AG08396 (cell line): ENCODE measurements at regions not wholly inside any gene's neighbourhood (a gene's known extent, or its start where the extent isn't known, plus 50 kb on each side); places are given as distances from the start of the nearest gene placed in this dataset.
A peak's percentile ranks its signal among the peaks of the same experiment; 100 is the strongest.

Source experiments
- DNase-seq: peaks from one replicate; pipeline ENCODE4 v3.0.0; 2012; ENCODE audit warnings: low spot score, mixed read lengths

GRCh38 chr5:73266176-73266738 is 93.3 kb downstream of the TMEM174 start:
- no peak for DNase-seq

GRCh38 chr5:73265641-73266040 is 92.6 kb downstream of the TMEM174 start:
- no peak for DNase-seq

DNA sequence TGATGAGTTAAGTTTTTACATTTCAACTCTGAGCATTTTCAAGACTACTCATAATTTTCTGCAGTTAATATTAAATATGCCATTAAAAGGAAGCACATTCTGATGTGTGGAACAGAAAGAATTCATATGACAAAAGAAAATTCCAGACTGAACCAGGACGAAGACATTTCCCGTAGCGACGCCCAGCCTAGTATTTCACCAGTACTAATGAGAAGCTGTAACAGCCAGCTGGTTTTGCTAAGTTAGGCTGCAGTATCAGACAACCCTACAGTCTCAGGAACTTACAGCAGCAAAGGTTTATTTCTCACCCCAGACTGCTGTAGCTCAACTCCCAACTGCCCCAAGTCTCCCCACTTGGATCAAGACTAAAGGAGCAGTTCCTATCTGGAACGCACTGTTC is 91.6 kb downstream of the TMEM174 start:
- no peak for DNase-seq

- DNase-seq: no peak
Observed at GRCh38 chr5:73263001-73263710, 90.2 kb downstream of the TMEM174 start.

DNA sequence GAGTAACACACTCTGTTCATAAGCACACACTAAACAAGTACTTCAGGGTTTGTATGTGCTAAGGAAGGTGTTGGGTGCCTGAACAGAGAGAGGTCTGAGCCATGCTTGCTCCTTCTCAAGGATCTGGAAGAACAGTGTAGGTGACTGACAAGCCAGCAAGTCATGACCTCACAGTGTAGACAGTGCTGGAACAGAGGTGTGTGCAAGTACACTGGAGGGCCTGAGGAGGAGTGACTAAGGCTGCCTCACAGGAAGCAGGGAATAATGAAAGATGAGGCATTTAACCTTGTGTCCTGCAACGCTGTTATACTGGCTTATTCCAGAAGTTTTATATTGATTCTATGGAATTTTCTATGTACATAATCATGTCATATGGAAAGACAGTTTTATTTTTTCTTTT is 83.9 kb downstream of the TMEM174 start:
- DNase-seq: no peak

DNA sequence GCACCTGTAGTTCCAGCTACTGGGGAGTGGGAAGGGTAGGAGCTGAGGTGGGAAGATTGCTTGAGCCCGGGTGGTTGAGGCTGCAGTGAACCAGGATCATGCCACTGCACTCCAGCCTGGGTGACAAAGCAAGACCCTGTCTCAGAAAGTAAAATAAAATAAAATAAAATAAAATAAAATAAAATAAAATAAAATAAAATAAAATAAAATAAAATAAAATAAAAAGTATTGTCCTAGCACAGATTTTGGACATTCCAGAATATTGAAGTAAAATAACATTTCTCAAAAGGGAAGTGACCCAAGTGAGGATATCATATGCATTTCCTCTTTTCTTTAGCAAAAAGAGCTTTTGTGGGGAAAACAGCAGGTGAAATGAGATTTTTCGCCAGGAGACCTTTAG is 83.5 kb downstream of the TMEM174 start:
- no peak for DNase-seq

- no peak for DNase-seq
Observed at GRCh38 chr5:73256012-73256411, 83.0 kb downstream of the TMEM174 start.

- DNase-seq: no peak
Observed at GRCh38 chr5:73254642-73255041, 81.6 kb downstream of the TMEM174 start.

- no peak for DNase-seq
Observed at GRCh38 chr5:73253047-73253660, 80.2 kb downstream of the TMEM174 start.

DNA sequence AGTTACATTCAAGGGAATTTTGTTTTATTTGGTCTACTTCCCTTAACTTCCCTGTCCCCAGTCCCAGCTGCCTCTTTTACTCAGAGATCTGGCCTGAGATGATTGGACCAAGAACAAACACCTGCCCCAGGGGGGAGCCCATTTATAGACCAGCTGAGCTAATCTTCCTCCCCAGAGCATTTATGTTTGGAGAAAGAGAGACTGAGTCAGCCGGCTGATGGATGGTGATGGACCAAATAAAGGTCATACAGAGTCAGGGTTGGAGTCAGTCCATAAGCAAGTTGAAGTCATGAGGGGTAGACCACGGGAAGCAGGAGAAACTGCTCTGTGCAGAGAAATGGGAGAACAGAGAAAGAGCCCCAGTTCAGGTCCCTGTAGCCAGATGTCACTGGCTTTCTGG is 77.7 kb downstream of the TMEM174 start:
- DNase-seq: no peak

DNA sequence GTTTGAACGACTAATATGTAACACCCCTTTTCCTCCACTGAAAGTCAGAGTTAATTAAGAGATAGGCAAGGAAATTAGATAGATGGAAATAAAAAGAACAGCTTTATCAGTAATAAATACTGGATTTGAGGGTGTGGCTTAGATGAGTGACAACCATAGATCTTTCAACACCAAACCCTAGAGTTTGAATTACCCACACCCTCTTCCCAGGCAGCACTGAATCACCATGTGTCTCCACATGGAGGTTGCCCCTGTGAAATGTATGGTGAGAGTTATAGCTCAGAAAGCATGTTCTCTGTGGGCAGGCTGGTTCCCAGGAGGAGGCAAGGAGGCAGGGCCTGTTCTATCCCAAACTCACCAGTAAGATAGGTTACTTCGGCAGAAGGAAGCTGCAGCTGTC is 69.7 kb downstream of the TMEM174 start:
- no peak for DNase-seq

- no peak for DNase-seq
Observed at GRCh38 chr5:73238873-73239272, 65.9 kb downstream of the TMEM174 start.

DNA sequence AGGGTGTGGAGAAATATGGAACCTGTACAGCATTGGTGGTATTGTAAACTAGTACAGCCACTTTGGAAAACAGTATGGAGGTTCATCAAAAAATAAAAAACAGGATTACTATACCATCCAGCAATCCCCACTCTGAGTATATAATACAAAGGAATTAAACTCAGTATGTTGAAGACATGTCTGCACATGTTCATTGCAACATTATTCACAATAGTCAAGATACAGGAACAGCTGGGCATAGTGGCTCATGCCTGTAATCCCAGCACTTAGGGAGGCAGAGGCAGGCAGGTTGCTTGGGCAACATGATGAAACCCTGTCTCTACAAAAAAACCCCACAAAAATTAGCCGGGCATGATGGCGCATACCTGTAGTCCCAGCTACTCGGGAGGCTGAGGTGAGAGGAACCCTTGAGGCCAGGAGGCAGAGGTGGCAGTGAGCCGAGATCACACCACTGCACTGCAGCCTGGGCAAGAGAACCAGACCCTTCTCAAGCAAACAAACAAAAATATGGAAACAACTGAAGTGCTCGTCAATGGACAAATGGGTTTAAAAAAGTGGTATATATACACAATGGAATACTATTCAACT is 63.6 kb downstream of the TMEM174 start:
- DNase-seq: no peak

- no peak for DNase-seq
Observed at GRCh38 chr5:73234204-73234555, 61.2 kb downstream of the TMEM174 start.

DNA sequence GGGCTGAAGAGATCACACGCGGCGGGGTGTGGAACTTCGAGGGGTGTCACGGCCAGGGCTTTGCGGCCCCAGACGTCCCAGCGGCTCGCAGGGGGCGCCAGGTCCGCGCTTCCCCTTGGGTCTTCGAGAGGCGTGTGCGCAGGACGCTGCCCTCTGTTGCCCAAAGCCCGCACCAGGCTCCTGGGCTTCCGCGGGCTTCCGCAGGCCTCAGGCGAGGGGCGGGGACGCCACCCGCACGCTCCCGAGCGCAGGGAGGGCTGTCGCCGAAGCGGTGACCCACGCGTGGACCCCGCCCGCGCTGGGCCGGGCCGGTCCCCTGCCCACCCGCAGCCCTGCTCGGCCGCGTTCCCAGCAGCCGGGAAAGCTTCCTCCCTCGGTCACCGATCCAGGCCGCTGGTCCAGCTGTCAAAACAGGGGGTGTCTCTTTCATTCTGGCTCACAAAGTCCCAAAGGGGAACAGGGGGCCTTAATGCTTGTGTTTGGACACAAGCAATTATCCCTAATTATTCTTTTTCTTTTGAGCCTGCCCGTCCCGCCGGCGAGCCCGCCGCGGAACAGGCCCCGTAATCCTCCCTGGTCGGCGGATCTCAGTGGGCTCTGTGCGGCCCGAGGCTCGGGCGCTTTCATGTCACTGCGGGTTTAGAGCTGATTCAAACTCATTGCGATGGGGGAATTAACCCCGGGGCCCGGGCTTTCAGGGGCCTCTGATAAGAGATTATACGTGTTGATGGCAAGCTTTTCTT is 60.6 kb downstream of the TMEM174 start:
- DNase-seq: peak; percentile 56

DNA sequence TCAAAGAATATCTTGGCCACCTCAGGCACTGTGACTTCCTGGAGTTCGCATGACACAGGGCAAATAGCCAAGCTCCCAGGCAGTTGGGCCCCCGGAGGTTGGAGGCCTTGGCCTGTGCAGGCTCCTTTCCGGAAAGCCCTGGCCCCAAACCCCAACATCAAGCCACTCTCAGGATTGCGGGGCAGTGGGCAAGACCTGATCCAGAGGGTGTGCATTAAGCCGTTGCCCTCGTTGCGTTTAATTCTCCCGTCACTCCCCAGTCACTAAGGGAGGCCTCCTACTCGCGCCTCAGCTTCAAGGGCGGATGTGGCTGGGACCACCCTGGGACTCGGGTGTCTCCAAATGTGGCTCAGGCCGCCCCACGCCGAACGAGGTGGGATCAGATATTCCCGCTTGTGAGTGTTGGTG is 60.1 kb downstream of the TMEM174 start:
- DNase-seq: no peak

- DNase-seq: no peak
Observed at GRCh38 chr5:73232266-73233041, 59.5 kb downstream of the TMEM174 start.

GRCh38 chr5:73231246-73231778 is 58.3 kb downstream of the TMEM174 start:
- DNase-seq: no peak

DNA sequence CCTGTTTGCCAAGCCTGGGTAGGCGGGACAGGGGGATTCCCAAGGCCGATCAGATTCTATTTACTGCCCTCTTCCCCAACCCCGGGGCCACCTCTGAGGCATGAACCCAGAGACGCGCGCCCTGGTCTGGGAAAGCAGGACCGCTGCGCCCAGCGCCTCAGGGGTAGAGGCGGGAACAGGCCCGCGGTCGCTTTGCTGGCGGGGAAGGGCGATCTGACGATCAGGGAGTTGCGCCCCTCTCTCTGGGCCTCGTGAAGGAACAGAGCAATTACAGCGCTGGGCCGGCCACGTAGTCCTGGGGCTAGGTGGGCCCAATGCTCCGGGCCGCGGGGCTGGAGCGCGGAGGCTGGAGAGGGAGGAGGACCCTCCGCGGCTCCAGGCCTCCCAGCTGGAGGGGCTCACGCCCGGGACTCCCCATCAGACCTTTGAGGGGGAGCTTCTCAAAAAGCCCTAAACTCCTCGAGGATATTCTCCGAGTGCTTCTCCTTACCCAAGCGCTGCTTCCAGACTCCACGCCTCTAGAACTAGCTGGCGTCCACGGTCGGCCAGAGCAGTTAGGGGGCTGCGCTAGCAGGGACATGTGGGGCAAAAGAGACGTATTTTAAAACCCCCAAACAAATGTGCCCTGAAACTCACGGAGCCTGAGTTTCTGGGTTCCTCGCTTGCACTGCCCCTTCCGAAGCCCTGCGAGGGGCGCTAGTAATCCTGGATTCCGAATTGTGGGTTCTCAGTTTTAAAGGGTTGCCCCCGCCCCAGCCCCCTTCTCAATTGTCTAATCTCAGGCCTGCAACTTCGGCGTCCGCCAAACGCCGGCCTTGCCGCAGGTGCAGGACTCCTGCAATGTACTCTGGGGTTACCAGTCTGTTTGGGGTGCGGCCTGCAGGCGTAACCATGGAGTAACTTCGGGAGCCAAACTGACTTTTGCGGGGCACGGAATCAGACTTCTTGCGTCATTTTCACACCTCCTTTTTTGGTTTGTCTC is 57.6 kb downstream of the TMEM174 start:
- DNase-seq: no peak

GRCh38 chr5:73229271-73229670 is 56.3 kb downstream of the TMEM174 start:
- DNase-seq: peak; percentile 46
